PC-9 (cell line): ENCODE measurements at regions not wholly inside any gene's neighbourhood (a gene's known extent, or its start where the extent isn't known, plus 50 kb on each side); places are given as distances from the start of the nearest gene placed in this dataset.

Experiments used
- CTCF ChIP-seq: fragments of 200-600 bp; sonication (generic); conservative IDR thresholded peaks from 2 replicates; pipeline ENCODE4 v1.6.1; 2017; ENCODE audit warnings: mixed run types, antibody characterized with exemption, mild to moderate bottlenecking, moderate library complexity
- EZH2 ChIP-seq: fragments of 200-600 bp; sonication (generic); IDR thresholded peaks from 2 replicates; pipeline ENCODE4 v1.8.0; 2017; ENCODE audit warnings: antibody characterized with exemption, low read depth

- TF ChIP-seq CTCF: no peak
- no peak for TF ChIP-seq EZH2
Measured at GRCh38 chr7:24214670-24215069, 69.3 kb upstream of the NPY start.
